Psoas muscle (tissue), 7 donors: ENCODE measurements at regions not wholly inside any gene's neighbourhood (a gene's known extent, or its start where the extent isn't known, plus 50 kb on each side); places are given as distances from the start of the nearest gene placed in this dataset.
A peak's percentile ranks its signal among the peaks of the same experiment; 100 is the strongest.

Experiments used
- ATAC-seq, 4 donors: fragments of 200-7000 bp; cut with Tn5 transposase; one replicate each; pipeline ENCODE4 v1.9.1; 2020; ENCODE audit warnings: moderate library complexity in 3 of 4, mild to moderate bottlenecking in 2 of 4
- DNase-seq, 2 donors: peaks; one replicate each; pipeline ENCODE4 v3.0.0-alpha.2; 2020
- H3K27ac ChIP-seq: fragments of 200-600 bp; one replicate; pipeline ENCODE4 v1.8.0; 2022
- H3K27me3 ChIP-seq, 3 donors: fragments of 200-600 bp in 1 of 3; one replicate each; pipeline versions ENCODE4 v1.6.1 to v1.8.0; 2013 to 2022; ENCODE audit warnings: low read length in 2 of 3, mild to moderate bottlenecking in 2 of 3, moderate library complexity in 1 of 3; ENCODE audit not compliant: insufficient read depth in 3 of 3
- H3K36me3 ChIP-seq, 2 donors: fragments of 200-600 bp in 1 of 2; one replicate each; pipeline versions ENCODE4 v1.6.1 to v1.8.0; 2013 to 2022; ENCODE audit warnings: low read depth in 1 of 2, mild to moderate bottlenecking in 1 of 2, moderate library complexity in 1 of 2; ENCODE audit not compliant: insufficient read depth in 1 of 2
- H3K4me1 ChIP-seq: fragments of 200-600 bp; one replicate; pipeline ENCODE4 v1.8.0; 2022
- H3K4me3 ChIP-seq: fragments of 200-600 bp; one replicate; pipeline ENCODE4 v1.8.0; 2022; ENCODE audit warnings: mild to moderate bottlenecking
- H3K9me3 ChIP-seq: fragments of 200-600 bp; one replicate; pipeline ENCODE4 v1.8.0; 2022
- CTCF ChIP-seq: fragments of 200-600 bp; IDR thresholded peaks from one replicate; pipeline ENCODE4 v1.8.0; 2022; ENCODE audit warnings: antibody characterized with exemption
- WGBS, 3 donors: extraction: QIAGEN DNeasy Blood & Tissue Kit; methylation state at CpG; one replicate each; pipeline versions ENCODE4 v1.1.6 to v1.1.7; 2013; 5-methylcytosine and 5-hydroxymethylcytosine counted together
- intact Hi-C, 2 donors: fragments of 100-400 bp; cut with DNase I; formaldehyde crosslinking; loops; one replicate each; pipeline versions ENCODE4 v1.11.0 to v1.14.2; 2022
- donor health status: healthy with polysubstance abuse.
- donor health status: DM: no; HTN: no; CAD: no; lungs with moderate emphysema.
- donor health status: Bipolar disorder and iron deficiency.
- donor health status: healthy.
- donor health status: DM: yes; HTN: yes; CAD: no.
- donor health status: DM: no; HTN: no; CAD: no.
- donor health status: DM: yes; HTN: yes; CAD: no.

GRCh38 chr1:103469801-103470200, 55.7 kb upstream of the RNPC3 start:
- TF ChIP-seq CTCF, result no peak
- DNase-seq (no peak), ATAC-seq (no peak)
- intact Hi-C loops, result no loop called here
- Histone ChIP-seq H3K9me3 (no peaks in the 10 kb centered on the region), H3K4me3 (no peak overlapping the region), H3K36me3 (no peaks in the 10 kb centered on the region), H3K27me3 (no peaks in the 10 kb centered on the region), H3K27ac (no peak overlapping the region), H3K4me1 (no peaks in the 10 kb centered on the region)
- WGBS, 3 donors, result 88 to 90% (median 90%) methylated on average over 2 of the region's 2 CpGs

- 78 to 82% (median 80%) methylated on average over 3 of the region's 3 CpGs for whole genome bisulfite sequencing, 3 donors
- intact Hi-C loops, result no loop called here
- Histone ChIP-seq H3K4me3 (no peak overlapping the region), H3K36me3 (no peaks in the 10 kb centered on the region), H3K27ac (no peak overlapping the region), H3K9me3 (no peaks in the 10 kb centered on the region), H3K4me1 (no peaks in the 10 kb centered on the region), H3K27me3 (no peaks in the 10 kb centered on the region)
- no peak for TF ChIP-seq CTCF
- ATAC-seq (no peak), DNase-seq (no peak)
These were observed 58.4 kb upstream of the RNPC3 start for GRCh38 chr1:103467100-103467499.

GRCh38 chr1:103461161-103462105, 64.1 kb upstream of the RNPC3 start:
- ATAC-seq (no peak), DNase-seq (no peak)
- TF ChIP-seq CTCF, result peak; percentile 48
- Histone ChIP-seq H3K4me1 (no peaks in the 10 kb centered on the region), H3K27ac (no peak overlapping the region), H3K9me3 (no peaks in the 10 kb centered on the region), H3K27me3 (no peaks in the 10 kb centered on the region), H3K4me3 (no peak overlapping the region), H3K36me3 (no peaks in the 10 kb centered on the region)
- WGBS, 3 donors, result 86 to 98% (median 96%) methylated on average over 1 of the region's 1 CpG
- intact Hi-C loops, result loop anchor here in 1 of 2 donors (5.0 kb wide), 1 partner anchor 354 kb away; the partner anchor contains the start of gene COL11A1

- Histone ChIP-seq H3K9me3 (no peaks in the 10 kb centered on the region), H3K27ac (no peak overlapping the region), H3K4me3 (no peak overlapping the region), H3K4me1 (no peaks in the 10 kb centered on the region), H3K36me3 (no peaks in the 10 kb centered on the region), H3K27me3 (no peaks in the 10 kb centered on the region)
- intact Hi-C loops, result loop anchor here in 1 of 2 donors (5.0 kb wide), 1 partner anchor 353 kb away; the partner anchor contains the start of gene COL11A1
- WGBS, 3 donors, result 84 to 85% (median 84%) methylated on average over 4 of the region's 4 CpGs
- ATAC-seq, result no peak
- DNase-seq, result no peak
- TF ChIP-seq CTCF, result no peak
These were observed 65.0 kb upstream of the RNPC3 start for GRCh38 chr1:103460511-103460910.
